Neural cell (in vitro differentiated cells): ENCODE measurements at regions not wholly inside any gene's neighbourhood (a gene's known extent, or its start where the extent isn't known, plus 50 kb on each side); places are given as distances from the start of the nearest gene placed in this dataset.

ENCODE experiments used
- CTCF ChIP-seq: fragments of 450-650 bp; IDR thresholded peaks from 2 replicates; pipeline ENCODE4 v1.5.1; 2014; ENCODE audit warnings: antibody characterized with exemption, mild to moderate bottlenecking, moderate library complexity; ENCODE audit not compliant: poor library complexity, severe bottlenecking
- EZH2 ChIP-seq: fragments of 200-600, 300-800 bp; shearing (Covaris generic), sonication (generic); IDR thresholded peaks from 2 replicates; pipeline ENCODE4 v1.6.1; 2014; ENCODE audit warnings: antibody characterized with exemption, low read length, borderline replicate concordance, mild to moderate bottlenecking; ENCODE audit not compliant: insufficient read depth, poor library complexity, severe bottlenecking

- TF ChIP-seq EZH2 (no peak), CTCF (no peak)
These were observed 140.3 kb upstream of the SULF2 start for GRCh38 chr20:47925593-47925992.
